Neural crest cell (in vitro differentiated cells): ENCODE measurements at regions not wholly inside any gene's neighbourhood (a gene's known extent, or its start where the extent isn't known, plus 50 kb on each side); places are given as distances from the start of the nearest gene placed in this dataset.
A peak's percentile ranks its signal among the peaks of the same experiment; 100 is the strongest.

Experiments used
- DNase-seq: peaks from one replicate; pipeline ENCODE4 v3.0.0; 2021; ENCODE audit warnings: low read depth, mixed read lengths, low spot score
- H3K27ac Mint-ChIP-seq: one replicate; pipeline ENCODE4 v1.8.0; 2021; ENCODE audit warnings: mild to moderate bottlenecking, mixed read lengths; ENCODE audit not compliant: unreplicated experiment
- H3K27me3 Mint-ChIP-seq: 2 replicates; pipeline ENCODE4 v1.8.0; 2021; ENCODE audit warnings: low read depth, mild to moderate bottlenecking, mixed read lengths
- H3K36me3 Mint-ChIP-seq: 2 replicates; pipeline ENCODE4 v1.8.0; 2021; ENCODE audit warnings: low read depth, mild to moderate bottlenecking, mixed read lengths
- H3K4me1 Mint-ChIP-seq: 2 replicates; pipeline ENCODE4 v1.8.0; 2021; ENCODE audit warnings: mixed read lengths
- H3K4me3 Mint-ChIP-seq: one replicate; pipeline ENCODE4 v1.8.0; 2021; ENCODE audit warnings: mild to moderate bottlenecking, mixed read lengths
- H3K9me3 Mint-ChIP-seq: 2 replicates; pipeline ENCODE4 v1.8.0; 2021; ENCODE audit warnings: mixed read lengths
- CTCF ChIP-seq: fragments of 200-600 bp; sonication (generic); conservative IDR thresholded peaks from 2 replicates; pipeline ENCODE4 v1.5.0; 2021; ENCODE audit warnings: antibody characterized with exemption, mild to moderate bottlenecking

- H3K9me3 Mint-ChIP-seq, result no peaks in the 10 kb centered on the region
- H3K36me3 Mint-ChIP-seq, result no peaks in the 10 kb centered on the region
- H3K4me3 Mint-ChIP-seq, result no peak overlapping the region
- TF ChIP-seq CTCF, result no peak
- H3K27me3 Mint-ChIP-seq, result no peaks in the 10 kb centered on the region
- H3K4me1 Mint-ChIP-seq, result peaks cover 15% of the 10 kb centered on the region
- no peak for DNase-seq
- H3K27ac Mint-ChIP-seq, result peak overlapping the region; percentile 12
Observed at GRCh38 chr6:138607478-138608433, 108.5 kb upstream of the NHSL1 start.

DNA sequence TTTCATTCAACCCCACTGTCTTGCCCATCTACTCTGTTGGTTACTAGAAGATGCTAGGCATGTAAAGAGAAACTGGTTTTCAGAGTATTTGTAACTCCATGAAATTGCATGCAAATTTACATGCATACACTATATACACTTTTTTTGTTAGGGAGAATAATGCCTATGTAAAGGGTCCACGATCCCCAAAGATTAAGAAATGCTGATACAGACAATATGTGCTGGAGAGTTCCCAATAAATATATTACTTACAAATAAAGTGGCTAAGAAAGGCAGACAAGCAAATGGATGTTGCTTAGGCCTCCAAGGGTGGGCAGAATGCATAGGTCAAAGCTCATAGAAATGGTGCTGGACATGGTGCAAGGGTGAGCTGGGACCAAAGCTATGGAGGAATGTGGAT is 109.6 kb upstream of the NHSL1 start:
- no peaks in the 10 kb centered on the region for H3K9me3 Mint-ChIP-seq
- no peaks in the 10 kb centered on the region for H3K27me3 Mint-ChIP-seq
- DNase-seq, result no peak
- H3K27ac Mint-ChIP-seq, result no peak overlapping the region
- no peak for TF ChIP-seq CTCF
- no peaks in the 10 kb centered on the region for H3K36me3 Mint-ChIP-seq
- peaks cover 15% of the 10 kb centered on the region for H3K4me1 Mint-ChIP-seq
- no peak overlapping the region for H3K4me3 Mint-ChIP-seq

- no peak overlapping the region for H3K4me3 Mint-ChIP-seq
Observed at GRCh38 chr6:138609801-138610430, 110.6 kb upstream of the NHSL1 start.

DNA sequence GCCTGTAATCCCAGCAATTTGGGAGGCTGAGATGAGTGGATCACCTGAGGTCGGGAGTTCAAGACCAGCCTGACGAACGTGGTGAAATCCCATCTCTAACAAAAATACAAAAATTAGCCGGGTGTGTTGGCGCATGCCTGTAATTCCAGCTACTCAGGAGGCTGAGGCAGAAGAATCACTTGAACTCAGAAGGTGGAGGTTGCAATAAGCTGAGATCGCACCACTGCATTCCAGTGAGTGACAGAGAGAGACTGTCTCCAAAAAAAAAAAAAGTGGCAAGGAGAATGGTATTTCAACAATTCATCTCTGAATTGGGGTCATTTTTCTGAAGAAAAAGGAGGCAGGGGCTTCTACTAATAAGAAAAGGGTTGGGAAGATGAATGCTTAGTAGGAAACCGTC is 111.5 kb upstream of the NHSL1 start:
- Mint-ChIP-seq H3K27ac (no peak overlapping the region), H3K36me3 (no peaks in the 10 kb centered on the region), H3K4me3 (no peak overlapping the region), H3K27me3 (no peaks in the 10 kb centered on the region), H3K9me3 (no peaks in the 10 kb centered on the region), H3K4me1 (peaks cover 15% of the 10 kb centered on the region)
- DNase-seq, result no peak
- no peak for TF ChIP-seq CTCF

More at GRCh38 chr6:138609801-138610430, 110.6 kb upstream of the NHSL1 start:
- Mint-ChIP-seq H3K4me1 (peaks cover 15% of the 10 kb centered on the region), H3K27me3 (no peaks in the 10 kb centered on the region), H3K27ac (no peak overlapping the region), H3K9me3 (no peaks in the 10 kb centered on the region), H3K36me3 (no peaks in the 10 kb centered on the region)
- no peak for TF ChIP-seq CTCF
- no peak for DNase-seq

GRCh38 chr6:138614151-138614550 is 114.9 kb upstream of the NHSL1 start:
- no peaks in the 10 kb centered on the region for H3K9me3 Mint-ChIP-seq
- H3K27ac Mint-ChIP-seq, result no peak overlapping the region

More at GRCh38 chr6:138614151-138614550, 114.9 kb upstream of the NHSL1 start:
- DNase-seq, result no peak
- no peaks in the 10 kb centered on the region for H3K27me3 Mint-ChIP-seq
- H3K36me3 Mint-ChIP-seq, result no peaks in the 10 kb centered on the region
- H3K4me3 Mint-ChIP-seq, result no peak overlapping the region
- peaks cover 11% of the 10 kb centered on the region for H3K4me1 Mint-ChIP-seq
- no peak for TF ChIP-seq CTCF
